ENCODE measurements at regions not wholly inside any gene's neighbourhood (a gene's known extent, or its start where the extent isn't known, plus 50 kb on each side); places are given as distances from the start of the nearest gene placed in this dataset.

- intact Hi-C loops (cut with micrococcal nuclease; ENCODE audit: unreplicated experiment) (no loop called here), in situ Hi-C loops (cut with HindIII; ENCODE audit: low pct_unique_long_range_greater_than_20kb, low sequenced_read_pairs) (no loop called here)
- ATAC-seq (no peak), DNase-seq (ENCODE audit: low read depth, low spot score) (no peak)
- Histone ChIP-seq H3K27me3 (ENCODE audit: control insufficient read depth, insufficient read depth, low read length) (no peaks in the 10 kb centered on the region; the same call in 1 of the 2 replicates), H3K4me1 (ENCODE audit: control insufficient read depth, insufficient read depth, low read length) (no peaks in the 10 kb centered on the region), H3K9me3 (ENCODE audit: control insufficient read depth, insufficient read depth, low read depth, low read length) (peaks cover 8% of the 10 kb centered on the region; the same call in 1 of the 2 replicates), H3K36me3 (ENCODE audit: control insufficient read depth, insufficient read depth, low read length) (no peaks in the 10 kb centered on the region), H3K27ac (ENCODE audit: low read length) (no peak overlapping the region), H3K4me3 (ENCODE audit: low read depth in 2 of 2, low read length in 2 of 2) (no peak overlapping the region)
- TF ChIP-seq, protein P1, sequence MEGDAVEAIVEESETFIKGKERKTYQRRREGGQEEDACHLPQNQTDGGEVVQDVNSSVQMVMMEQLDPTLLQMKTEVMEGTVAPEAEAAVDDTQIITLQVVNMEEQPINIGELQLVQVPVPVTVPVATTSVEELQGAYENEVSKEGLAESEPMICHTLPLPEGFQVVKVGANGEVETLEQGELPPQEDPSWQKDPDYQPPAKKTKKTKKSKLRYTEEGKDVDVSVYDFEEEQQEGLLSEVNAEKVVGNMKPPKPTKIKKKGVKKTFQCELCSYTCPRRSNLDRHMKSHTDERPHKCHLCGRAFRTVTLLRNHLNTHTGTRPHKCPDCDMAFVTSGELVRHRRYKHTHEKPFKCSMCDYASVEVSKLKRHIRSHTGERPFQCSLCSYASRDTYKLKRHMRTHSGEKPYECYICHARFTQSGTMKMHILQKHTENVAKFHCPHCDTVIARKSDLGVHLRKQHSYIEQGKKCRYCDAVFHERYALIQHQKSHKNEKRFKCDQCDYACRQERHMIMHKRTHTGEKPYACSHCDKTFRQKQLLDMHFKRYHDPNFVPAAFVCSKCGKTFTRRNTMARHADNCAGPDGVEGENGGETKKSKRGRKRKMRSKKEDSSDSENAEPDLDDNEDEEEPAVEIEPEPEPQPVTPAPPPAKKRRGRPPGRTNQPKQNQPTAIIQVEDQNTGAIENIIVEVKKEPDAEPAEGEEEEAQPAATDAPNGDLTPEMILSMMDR (IDR thresholded peaks at IDR 0.05), result no peak
- no peak for TF ChIP-seq TCF7L2 (IDR thresholded peaks at IDR 0.05; ENCODE audit: low read depth, low read length)
- no peak for TF ChIP-seq SIN3A (IDR thresholded peaks at IDR 0.05; ENCODE audit: borderline replicate concordance, insufficient read depth, low read depth, low read length)
- TF ChIP-seq REST (IDR thresholded peaks at IDR 0.05; ENCODE audit: insufficient read depth in 1 of 2, low read depth in 2 of 2, low read length in 1 of 2), result no peak
- no peak for TF ChIP-seq POLR2AphosphoS5 (IDR thresholded peaks at IDR 0.05; ENCODE audit: low read depth, low read length)
- ChIA-PET POLR2A (no interaction called here), CTCF (no interaction called here)
- no TSS peak for BruUV-seq (replicated peaks)
Observed at GRCh38 chr19:33988601-33989000, 183.7 kb upstream of the LSM14A start.

DNA sequence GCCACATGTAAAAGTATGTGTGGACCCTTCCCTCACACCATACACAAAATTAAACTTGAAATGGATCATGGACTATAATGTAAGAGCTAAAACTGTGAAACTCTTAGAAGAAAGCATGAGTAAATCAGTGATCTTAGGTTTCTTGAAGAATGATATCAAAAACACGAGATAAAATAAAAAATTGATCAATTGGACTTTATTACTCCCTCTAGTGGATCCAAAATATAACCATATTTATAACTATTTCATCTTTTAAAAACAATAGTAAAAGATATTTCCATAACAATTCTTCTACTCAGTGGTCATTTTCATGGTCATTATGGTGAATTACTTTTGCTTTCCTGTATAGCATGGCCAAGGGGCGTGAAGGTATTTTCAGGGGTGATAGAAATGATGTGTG lies 174.6 kb upstream of the LSM14A start:
- Histone ChIP-seq H3K9me3 (ENCODE audit: control insufficient read depth, insufficient read depth, low read depth, low read length) (no peaks in the 10 kb centered on the region), H3K27ac (ENCODE audit: low read length) (no peak overlapping the region), H3K27me3 (ENCODE audit: control insufficient read depth, insufficient read depth, low read length) (peaks cover 12% of the 10 kb centered on the region), H3K36me3 (ENCODE audit: control insufficient read depth, insufficient read depth, low read length) (no peaks in the 10 kb centered on the region), H3K4me1 (ENCODE audit: control insufficient read depth, insufficient read depth, low read length) (peaks cover 6% of the 10 kb centered on the region), H3K4me3 (ENCODE audit: low read depth in 2 of 2, low read length in 2 of 2) (no peak overlapping the region)
- in situ Hi-C loops (cut with HindIII; ENCODE audit: low pct_unique_long_range_greater_than_20kb, low sequenced_read_pairs) (no loop called here), intact Hi-C loops (cut with micrococcal nuclease; ENCODE audit: unreplicated experiment) (loop anchor here (5.0 kb wide), 2 partner anchors 100 to 220 kb away; no protein-coding TSS in a partner anchor)
- TF ChIP-seq SIN3A (IDR thresholded peaks at IDR 0.05; ENCODE audit: borderline replicate concordance, insufficient read depth, low read depth, low read length) (no peak), REST (IDR thresholded peaks at IDR 0.05; ENCODE audit: insufficient read depth in 1 of 2, low read depth in 2 of 2, low read length in 1 of 2) (no peak), POLR2AphosphoS5 (IDR thresholded peaks at IDR 0.05; ENCODE audit: low read depth, low read length) (no peak), TCF7L2 (IDR thresholded peaks at IDR 0.05; ENCODE audit: low read depth, low read length) (no peak)
- TF ChIP-seq, protein P1 (IDR thresholded peaks at IDR 0.05), result peak; percentile 37; the same call in 1 of the 2 replicates
- DNase-seq (ENCODE audit: low read depth, low spot score) (no peak), ATAC-seq (no peak)
- BruUV-seq (replicated peaks), result no TSS peak
- ChIA-PET POLR2A (interaction anchor here (1.0 kb wide), 1 partner anchor 128 kb away, joined by 3 read pairs; no protein-coding TSS in a partner anchor), CTCF (interaction anchor here (0.5 to 2.2 kb wide), 8 partner anchors 44 to 323 kb away, joined by 3 to 23 read pairs (median 4); no protein-coding TSS in a partner anchor)
